HEK293T (cell line): ENCODE measurements at regions not wholly inside any gene's neighbourhood (a gene's known extent, or its start where the extent isn't known, plus 50 kb on each side); places are given as distances from the start of the nearest gene placed in this dataset.
"Not testable (repeated sequence)": the region's sequence is repeated elsewhere in the genome, so short reads cannot be mapped to it uniquely, and the experiment has no call there.

Source experiments
- ARNT ChIP-seq: fragments of 450-650 bp; IDR thresholded peaks from 2 replicates; pipeline ENCODE4 v1.6.1; 2017; ENCODE audit warnings: mild to moderate bottlenecking
- BHLHE40 ChIP-seq: fragments of 450-650 bp; IDR thresholded peaks from 2 replicates; pipeline ENCODE4 v1.6.1; 2016; ENCODE audit warnings: mild to moderate bottlenecking, moderate library complexity, borderline replicate concordance
- FOXA1 ChIP-seq: fragments of 450-650 bp; IDR thresholded peaks from 2 replicates; pipeline ENCODE4 v1.6.1; 2016; ENCODE audit warnings: mild to moderate bottlenecking
- FOXK2 ChIP-seq: fragments of 450-650 bp; IDR thresholded peaks from 2 replicates; pipeline ENCODE4 v1.6.1; 2016; ENCODE audit warnings: mild to moderate bottlenecking
- FOXM1 ChIP-seq: fragments of 450-650 bp; IDR thresholded peaks from 2 replicates; pipeline ENCODE4 v1.6.1; 2017; ENCODE audit warnings: mild to moderate bottlenecking, borderline replicate concordance
- HDGF ChIP-seq: fragments of 450-650 bp; IDR thresholded peaks from 2 replicates; pipeline ENCODE4 v1.6.1; 2017; ENCODE audit warnings: antibody characterized with exemption, borderline replicate concordance
- PKNOX1 ChIP-seq: fragments of 450-650 bp; IDR thresholded peaks from 2 replicates; pipeline ENCODE4 v1.6.1; 2016
- SP1 ChIP-seq: fragments of 450-650 bp; IDR thresholded peaks from 2 replicates; pipeline ENCODE4 v1.6.1; 2017
- SUZ12 ChIP-seq: fragments of 450-650 bp; IDR thresholded peaks from 2 replicates; pipeline ENCODE4 v1.6.1; 2016; ENCODE audit warnings: mild to moderate bottlenecking
- TARDBP ChIP-seq: fragments of 450-650 bp; IDR thresholded peaks from 2 replicates; pipeline ENCODE4 v1.6.1; 2016

- TF ChIP-seq TARDBP, FOXM1, BHLHE40, PKNOX1, FOXK2, SP1, HDGF, SUZ12, ARNT, FOXA1: not testable (repeated sequence)
Observed at GRCh38 chrX:8039711-8040110, 112.5 kb upstream of the PNPLA4 start.
